Effector CD4-positive, alpha-beta T cell (primary cell): ENCODE measurements at regions not wholly inside any gene's neighbourhood (a gene's known extent, or its start where the extent isn't known, plus 50 kb on each side); places are given as distances from the start of the nearest gene placed in this dataset.
"Not testable (repeated sequence)": the region's sequence is repeated elsewhere in the genome, so short reads cannot be mapped to it uniquely, and the experiment has no call there.

Experiments
- DNase-seq: peaks from one replicate; pipeline ENCODE4 v3.0.0-alpha.2; 2020

- no peak for DNase-seq
These were observed 257.7 kb upstream of the GJE1 start for GRCh38 chr6:141874930-141875602.

GRCh38 chr6:141869509-141869908 lies 263.2 kb upstream of the GJE1 start:
- DNase-seq, result not testable (repeated sequence)

GRCh38 chr6:141867767-141868166 lies 265.0 kb upstream of the GJE1 start:
- DNase-seq, result no peak

- DNase-seq, result no peak
These were observed 265.8 kb upstream of the GJE1 start for GRCh38 chr6:141866731-141867497.

GRCh38 chr6:141851063-141851462 lies 281.7 kb upstream of the GJE1 start:
- no peak for DNase-seq

- peak; percentile 6 for DNase-seq
These were observed 284.5 kb upstream of the GJE1 start for GRCh38 chr6:141848029-141848890.

- no peak for DNase-seq
These were observed 286.1 kb upstream of the GJE1 start for GRCh38 chr6:141846639-141847038.

GRCh38 chr6:141843178-141843834 lies 289.4 kb upstream of the GJE1 start:
- DNase-seq, result no peak

- no peak for DNase-seq
These were observed 299.6 kb upstream of the GJE1 start for GRCh38 chr6:141833001-141833655.

- DNase-seq, result no peak
These were observed 302.2 kb upstream of the GJE1 start for GRCh38 chr6:141830530-141830929.

GRCh38 chr6:141829566-141830360 lies 303.0 kb upstream of the GJE1 start:
- no peak for DNase-seq

- no peak for DNase-seq
These were observed 308.4 kb upstream of the GJE1 start for GRCh38 chr6:141824350-141824749.

- DNase-seq, result not testable (repeated sequence)
These were observed 317.7 kb upstream of the GJE1 start for GRCh38 chr6:141815039-141815438.

GRCh38 chr6:141809901-141810300 lies 322.8 kb upstream of the GJE1 start:
- DNase-seq, result no peak

- DNase-seq, result no peak
These were observed 324.1 kb upstream of the GJE1 start for GRCh38 chr6:141808662-141809061.

- DNase-seq, result not testable (repeated sequence)
These were observed 331.8 kb upstream of the GJE1 start for GRCh38 chr6:141800973-141801372.

- no peak for DNase-seq
These were observed 341.8 kb upstream of the GJE1 start for GRCh38 chr6:141790921-141791320.

- no peak for DNase-seq
These were observed 344.6 kb upstream of the GJE1 start for GRCh38 chr6:141788096-141788495.

- DNase-seq, result no peak
These were observed 349.1 kb upstream of the GJE1 start for GRCh38 chr6:141783585-141783984.

GRCh38 chr6:141780296-141780695 lies 352.4 kb upstream of the GJE1 start:
- DNase-seq, result no peak

- no peak for DNase-seq
These were observed 368.3 kb upstream of the GJE1 start for GRCh38 chr6:141764388-141764787.
